NCI-H2081 treated with DMSO at 0.1 percent for 48 hours (cell line): ENCODE measurements at regions not wholly inside any gene's neighbourhood (a gene's known extent, or its start where the extent isn't known, plus 50 kb on each side); places are given as distances from the start of the nearest gene placed in this dataset.

Experiments used
- DNase-seq: peaks from one replicate; lab custom pipeline; 2025; lab: John Stamatoyannopoulos, UW

DNA sequence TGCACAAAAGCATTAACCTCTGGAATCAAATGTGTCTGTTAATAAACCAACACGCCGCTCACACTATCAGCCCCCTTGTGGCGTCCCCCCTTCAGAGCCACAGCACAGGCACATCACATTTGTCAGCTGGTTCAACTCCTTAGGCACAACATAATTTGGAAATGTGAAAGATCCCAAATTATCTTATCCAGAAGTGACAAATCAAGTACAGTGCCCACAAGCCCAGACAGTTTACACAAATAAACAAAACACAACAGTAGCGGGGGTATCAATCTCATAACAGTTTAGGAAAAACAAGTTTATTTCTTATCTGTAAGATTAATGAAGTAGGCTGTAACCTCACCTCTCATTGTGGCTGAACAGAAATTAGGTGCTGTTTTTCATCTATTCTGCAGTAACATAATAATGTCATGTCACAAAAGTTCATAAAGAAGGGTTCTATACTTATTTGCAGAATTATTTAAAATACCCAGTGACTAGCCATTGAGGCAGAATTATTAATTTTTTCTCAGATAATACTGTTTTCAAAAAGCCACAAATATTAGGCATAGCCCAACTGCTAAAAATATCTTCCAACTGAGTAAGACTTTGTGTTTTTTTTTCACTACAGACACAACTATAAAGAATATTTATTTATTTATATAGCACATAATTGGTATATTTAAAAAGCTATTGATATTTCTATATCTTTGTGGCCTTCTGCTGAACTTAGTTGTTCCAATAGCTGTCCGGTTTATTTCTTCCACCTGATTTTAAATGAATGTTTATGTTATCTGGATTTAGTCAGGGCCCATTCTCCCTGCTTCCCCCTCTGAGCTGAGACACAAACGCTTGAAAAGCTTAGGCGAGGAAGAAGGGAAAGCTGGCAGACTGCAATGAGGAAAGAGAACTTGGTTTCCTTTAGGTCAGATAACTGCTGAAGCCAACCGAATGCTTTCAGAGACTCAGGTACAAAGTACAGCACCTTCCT, 214.7 kb downstream of the QDPR start:
- no peak for DNase-seq

DNA sequence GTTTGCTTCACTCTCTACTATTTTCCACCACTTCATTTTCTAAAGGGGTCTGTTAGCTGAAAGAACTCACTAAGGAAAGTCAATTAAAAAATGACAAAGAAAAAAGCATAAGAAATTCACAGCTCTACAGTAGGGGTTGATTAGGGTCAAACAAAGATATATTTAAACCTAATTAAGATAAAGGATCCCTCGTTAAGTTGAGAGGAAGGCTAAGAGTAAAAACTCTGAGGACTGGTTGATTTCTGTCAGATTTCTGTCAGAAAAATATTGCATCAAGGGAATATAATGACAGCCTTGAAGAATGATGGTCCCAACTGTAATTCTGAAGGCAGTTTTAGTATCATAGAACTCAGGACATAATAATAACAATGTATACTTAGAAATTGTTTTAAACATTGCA, 218.0 kb downstream of the QDPR start:
- DNase-seq = no peak

DNA sequence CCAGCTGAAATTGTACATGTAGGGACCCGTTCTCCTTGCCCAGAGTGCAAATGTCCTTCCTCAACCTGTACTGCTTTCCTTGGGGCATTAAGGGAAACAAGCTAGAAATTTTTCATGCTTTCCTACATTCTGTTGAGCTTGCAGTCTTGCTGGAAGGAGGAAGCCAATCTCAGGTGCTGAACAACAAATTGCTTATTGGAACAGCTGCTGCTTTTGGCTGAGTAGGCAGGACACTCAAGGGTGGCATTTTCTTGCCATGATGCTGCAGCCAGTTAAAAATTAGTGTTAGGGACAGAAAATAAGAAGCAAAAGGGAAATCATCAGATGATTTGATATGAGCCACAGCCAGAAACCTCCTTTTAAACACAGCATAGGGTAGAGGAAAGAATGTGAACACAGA, 223.7 kb downstream of the QDPR start:
- DNase-seq = no peak

DNA sequence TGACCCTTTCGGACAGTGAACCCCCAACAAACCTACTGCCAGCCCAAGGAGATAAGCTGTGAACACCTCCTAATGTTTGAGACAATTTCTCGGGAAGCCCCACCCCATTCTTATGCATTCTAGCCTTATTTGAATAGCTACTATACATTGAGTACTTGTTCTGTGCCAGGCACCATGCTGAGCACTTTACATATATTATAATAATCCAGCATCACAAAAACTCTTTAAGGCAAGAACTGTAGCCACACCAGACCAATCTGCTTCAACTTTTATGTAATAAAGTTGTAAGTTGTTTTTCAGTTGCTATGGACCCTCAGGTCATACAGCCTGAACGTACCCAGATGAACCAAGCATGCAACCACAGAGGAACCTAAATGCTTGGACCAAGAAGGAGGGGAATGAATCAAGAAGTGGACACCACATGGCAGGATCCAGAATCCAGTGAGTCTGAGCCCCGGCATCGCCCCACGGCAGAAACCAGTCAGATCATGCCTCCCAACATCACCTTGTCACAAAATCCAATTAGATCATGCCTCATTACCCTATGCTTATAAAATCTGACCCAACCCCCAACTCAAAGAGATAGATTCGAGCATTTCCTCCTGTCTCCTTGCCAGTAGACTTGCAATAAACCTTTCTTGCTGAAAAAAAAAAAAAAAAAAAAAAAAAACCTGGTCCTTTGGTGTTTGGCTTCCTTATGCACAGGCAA, 225.0 kb downstream of the QDPR start:
- DNase-seq = no peak

DNA sequence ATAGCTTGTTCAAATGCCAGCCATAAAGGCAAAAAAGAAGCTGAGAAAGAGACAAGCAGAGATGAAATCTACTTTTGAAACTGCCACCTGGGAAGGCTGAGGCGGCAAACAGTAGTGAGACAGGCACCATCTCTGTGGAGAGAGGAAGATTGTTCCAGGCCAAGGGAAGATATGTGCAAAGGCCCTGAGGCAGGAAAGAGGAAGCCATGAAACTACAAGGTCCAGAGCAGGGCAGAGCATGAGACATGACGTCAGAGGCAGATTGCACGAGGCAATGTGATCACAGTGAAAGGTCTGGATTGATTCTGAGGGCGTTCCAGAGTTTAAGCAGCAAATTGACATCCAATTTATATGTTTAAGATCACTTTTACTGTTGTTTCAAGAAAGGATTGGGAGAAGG, 226.1 kb downstream of the QDPR start:
- DNase-seq = no peak

DNA sequence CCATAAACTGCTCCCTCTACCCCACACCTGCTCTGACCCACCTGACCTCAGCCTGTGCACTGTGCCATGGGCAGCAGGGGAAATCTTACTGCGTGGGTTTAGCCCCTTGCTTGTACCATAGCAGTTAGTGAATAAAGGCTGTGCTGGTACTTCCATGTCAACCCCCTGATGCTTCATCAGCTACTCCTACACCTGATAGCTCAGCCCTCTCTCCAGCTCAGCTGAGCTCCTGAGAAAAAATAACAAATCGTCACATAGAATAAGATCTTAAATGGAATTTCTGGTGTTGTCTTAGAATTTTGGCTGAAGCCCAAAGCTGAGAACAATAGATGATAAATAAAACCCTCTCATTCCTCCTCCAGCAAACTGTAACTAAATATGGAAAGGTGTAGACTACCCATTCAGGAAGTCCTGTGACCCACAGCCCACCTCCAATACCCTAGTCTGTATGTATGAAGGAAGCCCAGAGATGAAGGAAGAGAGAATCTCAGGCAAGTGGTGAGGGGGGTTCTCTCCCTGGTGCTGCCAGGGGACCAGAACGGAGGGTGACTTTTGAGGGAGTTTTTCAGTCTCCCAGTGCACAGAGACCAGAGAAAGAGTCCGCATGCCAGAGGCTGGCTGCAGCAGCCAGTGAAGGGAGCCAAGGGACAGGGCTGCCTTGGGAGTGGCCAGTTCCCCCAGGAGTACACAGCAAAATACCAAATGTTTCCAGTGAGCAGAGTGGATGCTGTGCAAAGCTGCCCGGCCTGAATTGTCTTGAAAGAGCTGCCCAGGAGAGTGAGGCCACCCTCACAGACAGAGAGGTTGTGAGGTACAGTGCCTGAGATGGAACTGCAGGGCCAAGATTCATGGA, 227.3 kb downstream of the QDPR start:
- no peak for DNase-seq

DNA sequence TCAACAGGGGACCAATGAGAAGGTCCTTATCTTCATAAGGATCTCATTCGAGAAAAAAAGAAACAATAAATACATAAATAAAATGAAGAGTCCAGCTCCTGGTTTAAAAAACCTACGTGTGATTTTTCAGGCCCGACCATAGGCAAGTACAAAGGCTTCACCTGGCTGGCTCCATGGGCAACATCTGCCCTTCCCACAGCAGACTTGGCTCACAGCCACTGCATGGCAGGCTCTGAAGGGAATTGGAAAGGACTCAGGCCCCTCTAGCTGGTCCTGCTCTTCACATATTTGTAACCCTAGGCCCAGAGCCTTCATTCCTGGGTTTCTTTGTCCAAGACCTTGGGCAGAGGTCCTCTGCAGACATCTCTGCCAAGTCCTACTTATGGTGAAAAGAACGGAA, 228.1 kb downstream of the QDPR start:
- no peak for DNase-seq

DNA sequence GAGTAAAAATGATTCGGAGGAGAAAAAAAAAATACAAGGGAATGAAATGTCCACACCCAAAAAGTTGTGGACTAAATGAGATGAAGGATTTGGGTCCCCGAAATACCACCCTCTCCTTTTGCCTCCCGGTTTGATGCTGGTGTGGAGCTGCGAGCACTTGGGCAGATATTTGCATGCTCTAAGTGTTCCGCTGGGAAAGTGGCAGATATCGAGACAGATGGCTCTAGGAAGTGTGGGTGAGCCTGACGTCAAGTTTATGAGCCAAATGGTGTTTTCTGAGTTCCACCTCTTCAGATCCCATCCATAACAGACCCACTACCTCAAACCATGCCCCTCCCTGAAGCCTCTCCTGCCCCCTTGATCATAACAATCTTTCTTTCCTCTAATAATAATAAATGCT, 228.6 kb downstream of the QDPR start:
- no peak for DNase-seq

DNA sequence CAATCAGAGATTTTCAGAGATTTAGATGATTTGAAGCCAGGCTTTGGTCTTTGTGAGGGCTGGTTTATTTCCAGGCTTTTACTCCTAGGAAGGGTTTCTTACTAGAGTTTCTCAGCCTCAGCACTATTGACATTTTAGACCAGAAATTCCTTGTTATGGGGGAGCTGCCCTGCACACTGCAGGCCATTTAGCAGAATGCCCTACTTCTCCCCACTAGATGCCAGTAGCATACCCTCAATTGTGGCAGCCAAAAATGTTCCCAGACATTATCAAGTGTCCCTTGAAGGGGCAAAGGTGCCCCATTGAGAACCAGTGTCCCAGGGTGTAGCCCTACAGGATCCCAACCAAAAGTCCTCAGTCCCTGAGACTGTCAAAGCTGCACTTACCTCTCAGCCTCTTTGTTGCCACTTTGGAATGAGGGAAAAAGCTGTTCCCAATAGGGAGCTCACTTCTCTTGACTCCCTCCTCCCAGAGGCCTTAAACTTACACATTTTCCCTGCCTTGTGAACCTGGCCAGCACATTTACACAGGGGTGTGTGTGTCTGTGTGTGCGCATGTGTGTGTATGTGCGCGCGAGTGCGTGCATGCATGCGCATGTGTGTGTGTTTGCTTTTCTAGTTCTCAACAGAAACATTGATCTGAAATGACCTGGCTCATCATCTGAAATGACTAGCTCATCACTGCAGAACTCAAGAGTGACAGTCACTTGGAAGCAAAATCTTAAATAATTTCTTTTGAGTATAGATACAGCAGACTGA, 231.4 kb downstream of the QDPR start:
- no peak for DNase-seq

DNA sequence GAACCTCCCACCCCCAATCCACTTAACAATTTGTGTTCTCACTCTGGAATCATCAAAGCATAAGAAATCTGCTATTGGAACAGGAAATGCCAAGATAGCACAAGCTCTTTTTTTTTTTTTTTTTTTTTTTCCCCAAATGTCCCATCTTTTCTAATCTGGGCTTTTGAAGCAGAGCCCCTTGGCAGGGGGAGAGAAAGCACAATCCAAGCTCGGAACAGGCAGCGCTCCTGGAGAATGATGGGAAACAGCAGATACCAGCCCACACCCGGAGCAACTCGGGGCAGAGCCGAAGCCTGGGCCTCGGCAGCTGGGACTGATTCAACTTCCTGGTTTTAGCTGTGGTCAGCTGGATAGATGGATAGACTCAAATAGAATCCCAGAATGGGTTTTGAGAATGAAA, 235.1 kb downstream of the QDPR start:
- no peak for DNase-seq

DNA sequence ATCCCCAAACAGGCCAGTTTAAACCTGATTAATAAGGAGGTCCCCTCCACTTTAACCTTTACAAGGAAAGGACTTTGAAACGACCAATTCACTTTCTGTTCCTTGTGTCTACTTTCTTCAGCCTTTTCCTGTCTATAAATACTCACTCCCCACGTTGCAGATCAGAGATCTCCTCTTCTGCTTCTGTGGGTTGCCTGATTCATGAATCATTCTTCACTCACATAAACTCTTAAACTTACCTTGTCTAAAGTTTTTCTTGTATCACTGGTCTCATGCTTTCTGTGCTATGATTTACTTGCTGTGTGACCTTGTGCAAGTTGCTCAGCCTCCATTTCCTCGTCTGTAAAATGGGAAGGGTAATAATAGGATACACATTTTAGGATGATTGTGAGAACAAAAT, 236.1 kb downstream of the QDPR start:
- no peak for DNase-seq

DNA sequence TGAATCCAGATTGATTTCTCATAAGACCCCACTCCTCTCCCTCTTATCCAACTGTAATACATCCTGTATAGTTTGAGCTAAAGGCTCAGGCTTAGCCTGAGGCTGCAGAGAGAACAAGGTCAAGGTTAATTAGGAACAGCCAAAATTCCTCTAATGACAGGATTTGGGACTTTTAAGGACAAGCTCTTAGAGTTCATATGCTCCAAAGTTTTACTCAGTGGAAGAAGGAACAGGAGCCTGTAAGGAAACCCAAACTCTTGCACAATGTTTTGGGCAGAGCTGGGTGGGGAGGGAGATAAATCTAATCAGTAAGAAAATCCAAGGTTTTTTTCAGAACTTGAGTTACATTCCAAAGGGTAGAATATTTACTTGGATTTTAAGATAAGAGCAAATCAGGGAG, 238.8 kb downstream of the QDPR start:
- no peak for DNase-seq

DNA sequence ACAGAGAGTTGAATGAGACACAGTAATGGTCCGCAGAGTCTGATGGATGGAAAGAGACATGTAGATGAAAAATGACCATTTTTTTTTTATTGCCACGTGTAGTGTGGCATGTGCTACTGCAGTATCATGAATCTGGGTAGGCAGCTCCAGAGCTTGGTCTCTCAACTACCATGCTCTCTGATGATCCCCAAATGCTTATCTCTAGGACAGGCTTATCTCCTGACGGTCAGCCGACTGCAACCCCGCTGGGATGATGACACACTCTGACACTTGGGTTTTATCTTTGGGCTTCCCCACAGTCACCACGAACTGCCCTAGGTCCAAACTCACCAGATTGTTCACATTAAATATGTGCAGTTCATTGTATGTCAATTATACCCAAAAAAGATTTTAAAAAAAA, 239.7 kb downstream of the QDPR start:
- no peak for DNase-seq

DNA sequence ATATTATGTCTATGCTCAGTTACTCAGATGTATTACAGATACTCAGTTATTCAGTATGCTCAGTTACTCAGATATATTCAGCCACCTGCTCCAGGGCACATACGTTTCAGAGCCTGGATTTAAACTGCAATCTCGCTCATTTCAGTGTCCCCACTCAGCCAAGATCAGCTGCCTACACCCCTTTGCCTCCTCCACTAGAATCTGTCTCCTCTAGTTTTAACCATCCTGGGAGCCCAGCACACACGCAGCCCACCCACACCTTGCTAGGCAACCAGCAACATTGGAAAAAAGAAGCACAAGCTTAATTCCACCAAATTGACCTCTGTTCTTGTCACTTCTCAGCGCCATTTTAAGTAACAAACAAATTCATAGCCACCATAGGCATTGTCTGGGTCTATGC, 246.2 kb downstream of the QDPR start:
- no peak for DNase-seq

DNA sequence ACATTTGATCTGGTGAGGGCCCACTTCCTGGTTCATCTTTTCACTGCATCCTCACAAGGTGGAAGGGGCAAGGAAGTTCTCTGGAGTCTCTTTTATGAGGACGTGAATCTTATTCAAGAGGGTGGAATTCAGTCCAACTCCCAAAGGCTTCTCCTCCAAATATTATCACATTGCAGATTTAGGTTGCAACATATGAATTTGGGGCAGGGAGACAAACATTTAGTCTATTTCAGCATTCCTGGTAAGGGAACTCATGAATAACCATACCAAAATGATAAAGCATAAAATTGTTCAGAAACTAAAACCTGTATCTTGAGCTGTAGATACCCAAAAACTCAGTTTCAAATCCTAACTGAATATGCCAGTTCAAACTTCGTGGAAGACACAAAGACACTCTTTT, 246.8 kb downstream of the QDPR start:
- no peak for DNase-seq

DNA sequence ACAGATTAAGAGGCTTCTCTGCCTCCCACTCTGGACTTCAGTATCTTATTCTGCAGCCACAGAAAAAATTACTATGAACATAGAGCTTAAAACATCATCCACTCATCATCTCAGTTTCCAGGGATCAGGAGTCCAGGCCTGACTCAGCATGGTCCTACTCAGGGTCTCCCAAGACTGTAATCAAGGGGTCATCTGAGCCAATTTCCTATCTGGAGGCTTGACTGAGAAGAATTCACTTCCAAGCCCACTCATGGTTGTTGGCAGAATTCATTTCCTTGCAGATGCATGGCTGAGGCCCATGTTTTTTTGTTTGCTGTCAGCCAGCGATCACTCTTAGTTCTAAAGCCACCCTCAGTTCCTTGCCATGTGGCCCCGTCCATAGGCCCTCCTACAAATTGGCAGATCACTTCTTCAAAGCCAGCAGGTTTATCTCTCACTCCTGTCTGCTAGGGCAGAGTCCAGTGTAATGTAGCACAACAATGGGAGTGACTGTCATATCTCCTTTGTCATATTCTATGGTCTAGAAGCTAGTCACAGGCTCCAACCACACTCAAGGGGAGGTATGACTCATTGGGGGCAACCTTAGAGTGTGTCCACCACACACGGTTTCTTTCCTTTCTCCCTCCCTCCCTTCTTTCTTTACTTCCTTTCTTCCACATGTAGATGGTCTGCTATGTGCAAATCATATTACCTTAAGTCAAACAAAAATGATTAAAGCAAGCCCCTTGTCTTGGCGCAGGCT, 251.6 kb downstream of the QDPR start:
- DNase-seq = no peak

DNA sequence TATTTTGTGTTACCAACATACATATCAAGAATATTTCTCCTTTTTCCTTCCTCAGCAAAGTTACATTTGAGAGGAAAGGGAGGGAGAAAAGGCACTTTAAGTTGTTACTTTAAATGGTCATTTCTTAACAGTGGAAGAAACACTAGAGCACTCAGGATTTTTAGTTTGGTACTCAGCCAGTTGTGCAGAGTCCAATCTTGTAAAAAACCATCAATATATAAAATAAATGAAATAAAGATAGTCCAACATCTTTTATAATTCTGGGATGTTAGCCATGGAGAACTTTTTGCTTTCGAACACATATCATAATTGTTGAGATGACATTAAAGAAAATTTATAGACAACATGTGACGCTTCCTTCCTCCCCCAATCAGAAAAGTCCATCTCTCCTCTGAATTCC, 253.8 kb downstream of the QDPR start:
- DNase-seq = no peak

DNA sequence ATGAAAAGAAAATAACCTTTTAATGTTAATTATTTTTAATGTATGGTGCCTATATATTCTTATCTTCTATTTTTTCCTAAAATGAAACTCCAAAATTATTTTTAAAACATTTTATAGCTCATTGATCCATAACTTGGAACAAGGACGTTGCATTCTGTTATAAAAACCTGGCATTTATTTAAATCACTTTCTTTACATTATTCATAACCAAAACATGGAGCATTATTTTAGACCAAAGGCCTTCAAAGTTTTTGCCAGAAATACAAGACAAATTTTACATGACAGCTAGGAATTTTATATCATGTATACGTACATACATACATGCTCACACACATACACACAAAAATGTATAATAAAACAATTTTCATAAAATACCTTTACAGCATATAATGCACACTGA, 259.8 kb downstream of the QDPR start:
- no peak for DNase-seq

DNA sequence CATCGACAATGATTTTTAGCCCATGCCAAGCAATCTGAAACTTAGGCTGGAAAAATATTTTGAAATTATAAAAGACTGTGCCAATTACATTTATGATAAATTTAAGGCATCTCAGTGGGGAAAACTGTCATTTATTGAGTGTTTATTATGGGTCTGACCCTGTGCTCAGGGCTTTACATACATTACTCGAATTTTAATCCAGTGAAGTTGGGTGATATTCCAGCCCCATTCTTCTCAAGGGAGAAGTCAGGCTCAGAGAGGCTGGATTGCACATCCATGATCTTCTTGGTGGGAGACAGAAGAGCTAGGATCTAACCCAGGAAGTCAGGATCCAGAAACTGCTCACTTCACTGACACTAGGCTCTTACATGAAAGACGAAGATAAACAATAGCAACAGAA, 260.8 kb downstream of the QDPR start:
- DNase-seq = no peak

DNA sequence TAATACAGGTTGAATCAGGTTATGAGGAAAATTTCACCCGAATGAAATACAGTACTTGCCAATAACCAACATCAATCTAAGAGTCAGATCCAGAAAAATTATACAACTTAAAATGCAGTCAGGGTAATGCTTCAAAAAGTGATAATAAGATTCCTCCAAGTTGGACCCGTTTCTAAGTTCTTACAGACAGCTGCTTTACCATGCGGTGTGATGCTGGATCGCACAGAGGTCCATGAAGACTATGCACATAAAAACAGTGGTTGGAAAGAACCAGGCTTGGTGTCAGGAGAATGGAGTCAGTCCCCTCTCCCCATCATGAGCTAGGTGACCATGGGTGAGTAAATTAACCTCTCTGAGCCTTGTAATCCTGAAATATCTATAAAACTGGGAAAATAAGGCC, 261.3 kb downstream of the QDPR start:
- no peak for DNase-seq

DNA sequence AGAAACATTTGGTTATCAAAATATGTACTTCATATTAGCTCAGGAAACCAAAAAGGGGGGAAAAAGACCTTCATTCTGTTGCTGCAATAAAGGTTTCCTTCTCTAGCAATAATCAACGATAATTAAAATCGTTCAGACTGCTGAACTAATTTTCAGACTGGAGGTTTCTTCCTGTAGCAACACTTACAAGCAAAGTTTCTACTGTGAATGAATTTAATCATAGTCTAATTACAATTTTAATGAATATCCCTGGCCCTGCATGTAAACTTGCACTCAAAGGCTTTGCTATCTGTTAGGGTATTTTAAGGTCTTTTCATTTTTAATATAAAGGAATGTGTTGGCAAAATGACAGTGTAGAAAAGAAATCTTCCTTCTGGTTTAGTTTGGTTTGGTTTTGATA, 265.2 kb downstream of the QDPR start:
- DNase-seq = no peak
